ENCODE measurements at regions not wholly inside any gene's neighbourhood (a gene's known extent, or its start where the extent isn't known, plus 50 kb on each side); places are given as distances from the start of the nearest gene placed in this dataset.
A peak's percentile ranks its signal among the peaks of the same experiment; 100 is the strongest.

DNA sequence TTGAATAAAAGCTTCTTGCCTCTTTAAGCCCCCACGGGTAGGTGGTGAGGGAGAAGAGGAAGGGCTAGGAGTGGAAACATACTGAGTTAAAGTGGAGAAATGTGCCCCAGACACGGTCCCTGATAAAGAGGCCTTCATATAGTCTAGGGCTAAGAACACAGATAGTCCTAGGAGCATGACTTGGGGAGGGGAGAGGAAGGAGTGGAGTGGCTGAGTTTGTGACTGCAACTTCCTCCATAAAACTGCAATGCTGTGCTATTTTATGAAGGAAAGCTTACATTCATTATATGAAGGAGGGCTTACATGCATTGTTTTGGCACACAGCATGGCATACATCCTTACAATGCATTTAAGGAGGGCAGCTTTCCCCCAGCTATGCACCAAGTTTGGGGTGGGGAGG, 1129.4 kb upstream of the LRRTM3 start:
- no peak for DNase-seq (ENCODE audit: low spot score)

DNA sequence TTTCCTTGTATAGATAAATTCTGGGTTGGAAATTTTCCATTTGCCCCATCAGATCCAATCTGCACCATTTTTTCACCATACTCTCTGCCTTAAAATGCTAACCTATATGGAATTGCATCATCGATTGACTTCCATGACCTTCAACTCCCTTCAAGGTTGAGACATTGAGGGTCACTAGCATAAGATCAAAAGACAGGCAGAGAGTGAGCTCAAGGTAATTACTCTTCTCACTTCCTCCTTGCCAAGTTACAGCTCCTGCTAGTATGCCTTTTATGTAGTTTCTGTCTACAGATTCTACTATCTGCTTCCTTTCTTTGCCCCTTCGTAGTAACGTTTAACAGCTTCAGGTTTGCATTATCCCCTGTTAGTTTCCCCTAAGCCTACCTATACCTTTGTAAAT, 1127.7 kb upstream of the LRRTM3 start:
- DNase-seq (ENCODE audit: low spot score) = no peak

DNA sequence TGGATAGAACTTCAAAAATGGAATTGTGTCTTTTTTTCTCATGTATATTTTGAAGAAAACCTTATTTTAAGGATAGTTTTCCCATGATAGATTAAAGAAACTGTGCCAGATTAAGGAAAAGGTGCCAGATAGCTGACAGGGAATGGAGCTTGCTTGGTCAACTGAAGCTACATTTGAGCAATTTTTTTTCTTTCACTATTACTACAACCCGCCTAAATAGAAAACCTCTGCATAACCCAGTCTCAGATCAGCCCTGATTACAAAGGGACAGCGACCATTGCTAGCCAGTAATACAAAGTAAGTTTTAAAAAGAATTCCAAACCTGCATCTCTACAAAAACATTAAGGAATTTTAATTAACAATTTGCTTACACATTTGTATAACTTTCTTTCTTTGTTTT, 1123.4 kb upstream of the LRRTM3 start:
- DNase-seq (ENCODE audit: low spot score) = no peak

DNA sequence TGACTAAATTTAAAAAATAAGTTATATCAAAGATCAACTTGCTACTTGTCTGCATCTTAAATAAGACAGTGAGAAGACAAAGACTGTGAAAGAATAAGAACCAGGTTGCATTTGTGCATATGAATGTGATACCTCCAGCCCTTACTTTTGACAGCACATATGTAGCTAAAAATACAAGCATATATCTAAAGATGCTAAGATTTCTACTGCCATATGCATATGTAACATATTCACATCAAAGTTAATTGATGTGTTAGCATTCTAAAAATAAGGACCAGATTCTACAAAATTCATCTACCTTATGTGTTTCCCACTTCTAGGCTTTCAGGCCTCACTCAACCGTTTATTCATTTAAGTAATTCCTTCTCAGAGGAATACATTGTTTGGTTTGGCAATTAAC, 1120.3 kb upstream of the LRRTM3 start:
- DNase-seq (ENCODE audit: low spot score) = no peak

DNA sequence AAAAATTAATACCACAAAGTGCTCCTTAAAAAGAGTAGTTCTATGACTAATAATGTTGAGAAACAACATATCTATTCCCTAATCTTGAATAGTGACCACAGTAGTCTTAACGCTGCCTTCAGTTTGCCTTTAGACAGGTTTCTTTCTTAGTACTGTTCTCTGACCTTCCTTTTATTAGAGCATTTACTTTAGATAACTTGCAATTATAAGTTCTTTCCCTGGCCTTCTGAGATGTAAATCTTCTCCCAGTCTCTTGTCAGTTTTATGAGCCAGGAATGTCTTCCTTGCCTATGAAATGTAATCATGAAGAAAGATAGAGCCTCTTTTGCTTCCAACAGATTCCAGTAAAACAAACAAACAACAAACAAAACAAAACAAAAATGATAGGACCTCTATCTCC, 1119.8 kb upstream of the LRRTM3 start:
- DNase-seq (ENCODE audit: low spot score) = no peak

DNA sequence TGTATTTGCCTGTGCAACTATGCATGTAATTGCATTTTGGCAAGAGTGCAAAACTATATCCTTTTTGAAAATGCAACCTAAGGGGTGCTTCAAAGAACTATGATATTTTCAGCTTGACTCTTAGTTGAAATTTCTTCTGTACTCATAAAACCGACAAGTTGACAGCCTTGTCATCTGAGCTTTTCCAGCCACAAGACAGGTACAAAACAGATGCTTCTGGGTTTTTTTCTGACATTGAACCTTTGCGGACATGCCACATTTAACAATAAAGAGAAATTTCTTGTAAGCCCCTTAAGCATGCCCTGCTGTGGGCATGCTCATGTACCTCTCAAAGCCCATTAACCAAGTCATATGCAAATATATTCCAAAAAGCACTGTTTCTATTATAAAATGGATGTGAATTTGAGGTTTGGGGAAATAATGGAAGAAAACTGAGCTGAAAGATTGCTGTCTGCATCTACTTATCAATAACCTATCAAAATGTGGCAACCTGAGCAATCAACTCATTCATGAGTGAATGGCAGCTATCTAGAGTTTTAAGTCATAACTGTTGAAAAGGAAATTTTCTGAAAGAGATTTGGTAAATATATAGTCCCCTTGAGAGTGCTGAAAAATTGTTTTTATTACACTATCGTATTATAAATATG, 1117.0 kb upstream of the LRRTM3 start:
- no peak for DNase-seq (ENCODE audit: low spot score)

DNA sequence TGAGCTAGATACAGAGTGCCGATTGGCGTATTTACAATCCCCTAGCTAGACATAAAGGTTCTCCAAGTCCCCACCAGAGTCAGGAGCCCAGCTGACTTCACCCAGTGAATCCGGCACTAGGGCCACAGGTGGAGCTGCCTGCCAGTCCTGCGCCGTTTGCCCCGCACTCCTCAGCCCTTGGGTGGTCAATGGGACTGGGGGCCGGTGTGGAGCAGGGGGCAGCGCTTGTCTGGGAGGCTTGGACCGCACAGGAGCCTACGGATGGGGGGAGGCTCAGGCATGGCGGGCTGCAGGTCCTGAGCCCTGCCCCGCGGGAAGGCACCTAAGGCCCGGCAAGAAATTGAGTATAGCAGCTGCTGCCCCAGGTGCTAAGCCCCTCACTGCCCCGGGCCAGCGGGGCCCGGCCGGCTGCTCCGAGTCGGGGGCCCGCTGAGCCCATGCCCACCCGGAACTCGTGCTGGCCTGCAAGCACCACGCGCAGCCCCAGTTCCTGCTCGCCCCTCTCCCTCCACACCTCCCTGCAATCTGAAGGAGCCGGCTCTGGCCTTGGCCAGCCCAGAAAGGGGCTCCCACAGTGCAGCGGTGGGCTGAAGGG, 1113.8 kb upstream of the LRRTM3 start:
- no peak for DNase-seq (ENCODE audit: low spot score)

DNA sequence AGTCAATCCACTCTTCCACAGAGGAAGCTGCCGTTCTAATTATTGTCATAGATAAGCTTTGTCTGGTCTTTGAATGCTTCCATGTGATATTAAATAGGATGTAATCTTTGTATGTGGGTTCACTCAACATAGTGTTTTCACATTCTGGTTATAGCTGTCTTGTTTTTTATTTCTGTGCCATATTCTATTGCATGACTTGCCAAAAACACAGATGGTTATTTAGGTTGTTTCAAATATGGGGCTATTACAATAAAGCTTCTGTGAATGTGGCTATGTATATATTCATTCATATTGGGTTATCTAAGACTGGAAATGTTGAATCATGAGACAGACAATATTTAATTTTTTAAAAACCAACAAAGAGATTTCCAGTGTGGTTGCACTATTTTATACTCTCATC, 1109.3 kb upstream of the LRRTM3 start:
- DNase-seq (ENCODE audit: low spot score) = no peak

DNA sequence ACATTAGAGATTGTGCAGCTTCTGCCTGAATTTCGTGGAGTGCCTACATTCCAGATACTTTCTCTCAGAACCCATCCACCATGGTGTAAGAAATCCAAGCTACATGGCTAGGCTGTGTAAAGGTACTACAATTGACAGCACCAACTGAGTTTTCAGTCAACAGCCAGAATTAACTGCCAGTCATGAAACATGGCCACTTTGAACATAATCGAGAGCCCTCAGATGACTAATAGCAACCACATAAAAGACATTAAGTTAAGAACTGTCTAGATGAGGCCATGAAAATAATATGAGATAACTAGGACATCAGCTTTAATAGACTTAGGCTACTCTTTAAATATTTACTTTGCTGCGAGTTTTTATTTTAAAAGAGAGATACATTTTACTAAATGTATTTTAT, 1106.8 kb upstream of the LRRTM3 start:
- no peak for DNase-seq (ENCODE audit: low spot score)

DNA sequence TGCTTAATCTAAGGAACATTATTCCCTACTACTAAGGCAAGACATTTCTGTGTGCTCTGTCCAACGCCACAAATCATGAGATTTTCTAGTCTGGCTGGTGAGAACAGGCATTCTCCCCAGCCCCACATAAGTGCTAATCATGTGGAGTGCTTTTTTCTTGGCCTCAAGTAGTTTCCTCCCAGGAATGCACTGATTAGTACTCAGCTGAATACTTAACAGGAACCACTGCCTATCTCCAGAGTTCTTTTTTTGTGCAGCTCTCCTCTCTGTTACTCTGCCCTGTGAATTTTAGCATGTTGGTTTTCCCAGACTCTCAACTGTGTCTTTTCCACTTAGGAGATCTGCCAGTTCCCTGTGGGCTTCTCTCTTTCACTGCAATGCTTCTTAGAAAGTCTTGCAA, 1098.5 kb upstream of the LRRTM3 start:
- DNase-seq (ENCODE audit: low spot score) = no peak

DNA sequence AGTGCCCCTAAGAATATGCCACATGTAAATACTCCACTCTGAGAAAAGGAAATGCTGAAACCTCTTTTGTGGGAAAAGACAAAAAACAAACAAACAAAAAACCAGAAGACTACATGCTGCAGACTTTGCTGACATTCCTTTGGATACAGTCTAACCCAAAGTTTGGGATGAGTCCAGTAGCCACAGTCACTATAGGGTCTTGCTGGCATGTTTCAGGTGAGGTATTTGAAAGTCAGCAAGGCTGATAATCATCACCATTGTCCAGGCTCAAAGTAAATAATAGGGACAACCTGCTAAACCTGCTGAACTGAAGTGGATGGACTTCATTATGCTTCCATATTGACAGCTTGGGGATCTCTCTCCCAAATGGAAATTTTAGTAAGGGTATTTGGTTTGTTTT, 1087.0 kb upstream of the LRRTM3 start:
- no peak for DNase-seq (ENCODE audit: low spot score)

DNA sequence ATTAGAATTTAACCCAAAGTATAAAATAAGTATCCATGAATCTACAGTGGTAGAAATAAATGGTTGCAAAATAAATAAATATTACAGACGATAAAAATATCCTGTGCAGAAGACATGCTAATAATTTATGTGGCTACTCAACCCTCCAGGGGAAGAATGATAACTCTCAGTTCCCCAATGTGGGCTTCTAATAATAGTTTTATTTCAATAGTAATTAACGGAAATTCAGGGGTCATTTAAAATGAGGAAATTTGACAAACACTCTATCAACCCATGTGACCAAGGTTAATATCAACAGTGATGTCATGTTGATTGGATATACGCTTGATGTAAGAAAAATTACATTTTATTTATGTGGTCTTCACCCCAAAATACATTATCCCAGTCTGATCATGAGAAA, 1082.6 kb upstream of the LRRTM3 start:
- no peak for DNase-seq (ENCODE audit: low spot score)

DNA sequence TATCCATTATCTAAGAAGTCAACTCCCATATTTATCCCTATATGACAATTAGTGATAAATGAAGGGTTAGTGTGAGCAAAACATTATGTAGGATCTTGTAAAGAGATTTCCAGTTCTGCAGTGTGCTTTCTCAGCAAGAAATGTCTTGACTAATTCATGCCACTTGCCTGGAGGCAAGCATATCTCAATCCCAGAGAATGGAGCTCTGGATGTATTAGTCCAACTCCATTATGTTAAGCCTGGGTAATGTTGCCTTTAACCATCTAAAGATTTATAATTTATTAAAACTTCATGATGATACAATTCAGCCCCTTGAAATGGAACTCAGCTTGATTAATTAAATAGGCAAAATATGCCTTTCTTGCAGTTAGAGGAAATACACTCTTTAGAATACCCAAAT, 1079.9 kb upstream of the LRRTM3 start:
- DNase-seq (ENCODE audit: low spot score) = no peak

DNA sequence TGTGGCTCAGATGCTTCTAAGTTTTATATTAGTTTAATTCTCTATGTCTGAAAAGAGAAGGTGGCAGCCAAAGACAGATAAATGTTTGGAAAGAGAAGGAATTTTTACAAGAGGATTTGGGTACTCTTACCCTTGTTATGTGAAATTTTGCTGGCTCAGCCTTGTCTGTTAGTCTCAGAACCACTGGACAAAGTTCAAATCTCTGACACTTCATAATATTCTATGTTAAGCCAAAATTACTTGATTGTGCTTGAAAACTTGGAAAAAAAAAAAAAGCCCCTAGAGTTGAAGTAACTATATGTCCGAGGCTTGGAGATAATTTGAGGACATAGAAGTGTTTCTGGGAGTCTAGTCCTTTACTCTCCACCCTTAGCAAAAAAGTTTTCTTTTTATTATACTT, 1079.3 kb upstream of the LRRTM3 start:
- DNase-seq (ENCODE audit: low spot score) = no peak

DNA sequence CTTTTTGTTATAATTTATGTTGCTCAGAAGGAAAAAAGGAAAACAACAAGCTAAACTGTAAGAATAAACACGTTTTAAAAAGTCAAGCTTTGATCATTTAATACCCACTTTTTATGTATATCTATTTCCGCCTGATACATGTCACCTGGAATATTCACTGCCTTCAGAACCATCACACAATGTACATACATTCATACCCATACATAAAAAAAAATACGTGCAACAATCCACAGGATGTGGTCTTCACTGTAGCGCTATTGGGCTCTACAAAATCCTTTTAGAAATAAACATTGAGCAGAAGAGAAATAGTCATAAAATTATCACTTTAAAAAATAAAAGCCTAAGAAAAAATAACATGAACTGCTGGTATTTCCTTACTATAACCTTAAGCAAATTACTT, 1078.9 kb upstream of the LRRTM3 start:
- DNase-seq (ENCODE audit: low spot score) = no peak

DNA sequence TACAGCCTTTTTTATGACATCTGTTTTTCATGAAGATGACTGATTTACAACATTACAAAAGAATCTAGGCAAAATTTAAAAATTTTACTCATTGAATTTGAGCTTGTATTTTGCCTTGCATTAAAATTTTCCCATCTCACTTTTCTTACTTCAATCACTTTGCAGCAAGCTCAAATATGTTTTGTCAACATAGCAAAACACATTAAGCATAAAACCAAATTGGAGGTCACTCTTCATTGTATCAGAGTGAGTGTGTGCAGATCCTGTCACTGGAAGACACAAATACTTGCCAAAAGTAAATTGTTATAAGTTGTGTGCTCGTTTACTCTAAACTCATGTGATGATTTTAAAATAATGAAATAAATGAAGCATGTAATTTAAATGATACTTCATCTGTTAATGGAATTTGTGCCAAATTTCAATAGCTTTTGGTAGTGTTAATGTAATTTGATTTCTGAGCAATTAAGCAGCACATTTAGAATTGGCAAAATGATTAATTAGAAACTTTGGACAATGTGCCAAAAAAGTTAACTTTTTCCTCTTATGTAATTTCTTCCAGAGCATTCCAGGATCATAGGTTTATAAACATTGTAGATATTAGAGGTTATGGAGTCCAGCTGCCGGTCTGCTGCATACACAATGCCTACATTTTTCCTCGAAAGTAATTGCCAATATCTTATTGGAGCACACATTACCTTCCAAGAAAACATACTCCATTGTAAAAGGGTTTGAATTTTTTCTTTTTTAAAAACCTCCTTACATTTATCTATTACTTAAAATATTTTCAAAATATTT, 1078.2 kb upstream of the LRRTM3 start:
- no peak for DNase-seq (ENCODE audit: low spot score)

DNA sequence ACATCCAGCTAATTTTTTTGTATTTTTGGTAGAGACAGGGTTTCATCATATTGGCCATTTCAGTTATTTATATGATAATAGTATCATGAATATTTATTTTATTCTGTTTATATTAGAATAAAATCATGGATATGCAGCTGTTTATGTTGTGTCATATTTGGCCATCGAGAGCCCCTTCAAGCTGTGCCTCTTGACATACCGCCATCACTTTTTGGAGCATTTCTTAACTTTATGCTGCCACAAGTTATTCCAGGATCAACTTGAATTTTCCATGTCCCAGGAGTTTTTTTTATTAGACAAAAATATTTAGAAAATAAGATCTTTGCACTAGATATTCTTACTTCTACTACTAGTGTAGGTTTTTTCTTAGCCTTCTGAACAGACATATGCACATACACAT, 1067.0 kb upstream of the LRRTM3 start:
- no peak for DNase-seq (ENCODE audit: low spot score)

DNA sequence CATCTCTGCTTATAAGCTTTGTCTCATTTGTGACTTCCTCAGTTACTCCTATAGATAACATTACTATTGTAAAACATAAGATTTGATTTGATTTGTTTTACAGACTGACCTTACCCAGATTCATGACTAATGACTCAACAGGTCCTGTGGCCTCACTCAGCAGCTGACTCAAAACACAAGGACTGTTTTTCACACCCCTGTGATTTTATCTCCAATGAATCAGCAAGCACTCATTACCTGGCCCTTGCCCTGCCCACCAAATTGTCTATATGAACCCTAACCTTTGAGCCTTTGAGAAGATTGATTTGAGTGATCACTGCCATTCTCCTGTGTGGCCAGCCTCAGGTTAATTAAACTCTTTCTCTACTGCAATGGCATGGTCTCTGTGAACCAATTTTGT, 1064.6 kb upstream of the LRRTM3 start:
- peak; percentile 68 for DNase-seq (ENCODE audit: low spot score)
